DND-41 (cell line): ENCODE measurements at regions not wholly inside any gene's neighbourhood (a gene's known extent, or its start where the extent isn't known, plus 50 kb on each side); places are given as distances from the start of the nearest gene placed in this dataset.

Source experiments
- CTCF ChIP-seq: IDR thresholded peaks from 2 replicates; pipeline ENCODE4 v1.5.1; 2012; ENCODE audit warnings: borderline replicate concordance, low read length, moderate library complexity, mild to moderate bottlenecking; ENCODE audit not compliant: poor library complexity, severe bottlenecking; ENCODE audit errors: extremely low read depth
- EZH2 ChIP-seq: IDR thresholded peaks from 3 replicates; pipeline ENCODE4 v1.6.1; 2012; ENCODE audit warnings: borderline replicate concordance, low read depth, mild to moderate bottlenecking, moderate library complexity, low read length, inconsistent platforms; ENCODE audit not compliant: severe bottlenecking

- no peak for TF ChIP-seq CTCF
- TF ChIP-seq EZH2: no peak
These were observed 262.5 kb downstream of the TUSC1 start for GRCh38 chr9:25415718-25416117.
